GM12892 (cell line): ENCODE measurements at regions not wholly inside any gene's neighbourhood (a gene's known extent, or its start where the extent isn't known, plus 50 kb on each side); places are given as distances from the start of the nearest gene placed in this dataset.

ENCODE experiments used
- POLR2A ChIP-seq: IDR thresholded peaks from 2 replicates; pipeline ENCODE4 v1.6.1; 2011; ENCODE audit warnings: low read depth, low read length, control low read depth
- TAF1 ChIP-seq: IDR thresholded peaks from 2 replicates; pipeline ENCODE4 v1.6.1; 2011; ENCODE audit warnings: low read depth, mild to moderate bottlenecking, control low read depth, low read length, borderline replicate concordance

- no peak for TF ChIP-seq POLR2A
- no peak for TF ChIP-seq TAF1
These were observed 99.0 kb downstream of the FAM124B start for GRCh38 chr2:224302952-224303351.
